ENCODE measurements at regions not wholly inside any gene's neighbourhood (a gene's known extent, or its start where the extent isn't known, plus 50 kb on each side); places are given as distances from the start of the nearest gene placed in this dataset.

GRCh38 chr13:107681600-107681999 lies 533.7 kb downstream of the LIG4 start:
- DNase-seq (ENCODE audit: extremely low read depth, insufficient read length), result no peak
- no peak for TF ChIP-seq CTCF (IDR thresholded peaks at IDR 0.05; ENCODE audit: insufficient read depth, low read length, poor library complexity, severe bottlenecking)
- H3K36me3 ChIP-seq (ENCODE audit: control insufficient read depth, insufficient read depth, low read length), result no peaks in the 10 kb centered on the region

GRCh38 chr13:107680115-107680514 lies 535.2 kb downstream of the LIG4 start:
- no peak for DNase-seq (ENCODE audit: extremely low read depth, insufficient read length)
- no peaks in the 10 kb centered on the region for H3K36me3 ChIP-seq (ENCODE audit: control insufficient read depth, insufficient read depth, low read length)
- no peaks in the 10 kb centered on the region for H3K27me3 ChIP-seq (replicated peaks; ENCODE audit: control insufficient read depth, insufficient read depth, low read length)
- TF ChIP-seq CTCF (IDR thresholded peaks at IDR 0.05; ENCODE audit: insufficient read depth, low read length, poor library complexity, severe bottlenecking), result no peak
- H3K4me3 ChIP-seq (replicated peaks; ENCODE audit: low read depth, low read length), result no peak overlapping the region

More at GRCh38 chr13:107681600-107681999, 533.7 kb downstream of the LIG4 start:
- Histone ChIP-seq H3K4me3 (replicated peaks; ENCODE audit: low read depth, low read length) (no peak overlapping the region), H3K27me3 (replicated peaks; ENCODE audit: control insufficient read depth, insufficient read depth, low read length) (no peaks in the 10 kb centered on the region)

- no peaks in the 10 kb centered on the region for H3K36me3 ChIP-seq (ENCODE audit: control insufficient read depth, insufficient read depth, low read length)
Observed at GRCh38 chr13:107678075-107678689, 537.2 kb downstream of the LIG4 start.

GRCh38 chr13:107675847-107676550 lies 539.3 kb downstream of the LIG4 start:
- no peak for DNase-seq (ENCODE audit: extremely low read depth, insufficient read length)
- TF ChIP-seq CTCF (IDR thresholded peaks at IDR 0.05; ENCODE audit: insufficient read depth, low read length, poor library complexity, severe bottlenecking), result no peak
- Histone ChIP-seq H3K36me3 (ENCODE audit: control insufficient read depth, insufficient read depth, low read length) (no peaks in the 10 kb centered on the region), H3K27me3 (replicated peaks; ENCODE audit: control insufficient read depth, insufficient read depth, low read length) (no peaks in the 10 kb centered on the region), H3K4me3 (replicated peaks; ENCODE audit: low read depth, low read length) (no peak overlapping the region)

More at GRCh38 chr13:107678075-107678689, 537.2 kb downstream of the LIG4 start:
- Histone ChIP-seq H3K4me3 (replicated peaks; ENCODE audit: low read depth, low read length) (no peak overlapping the region), H3K27me3 (replicated peaks; ENCODE audit: control insufficient read depth, insufficient read depth, low read length) (no peaks in the 10 kb centered on the region)
- no peak for TF ChIP-seq CTCF (IDR thresholded peaks at IDR 0.05; ENCODE audit: insufficient read depth, low read length, poor library complexity, severe bottlenecking)
- DNase-seq (ENCODE audit: extremely low read depth, insufficient read length), result no peak

GRCh38 chr13:107669391-107669993 lies 545.8 kb downstream of the LIG4 start:
- Histone ChIP-seq H3K36me3 (ENCODE audit: control insufficient read depth, insufficient read depth, low read length) (no peaks in the 10 kb centered on the region), H3K27me3 (replicated peaks; ENCODE audit: control insufficient read depth, insufficient read depth, low read length) (no peaks in the 10 kb centered on the region), H3K4me3 (replicated peaks; ENCODE audit: low read depth, low read length) (no peak overlapping the region)
- no peak for DNase-seq (ENCODE audit: extremely low read depth, insufficient read length)
- no peak for TF ChIP-seq CTCF (IDR thresholded peaks at IDR 0.05; ENCODE audit: insufficient read depth, low read length, poor library complexity, severe bottlenecking)
